K562 (cell line): ENCODE measurements at regions not wholly inside any gene's neighbourhood (a gene's known extent, or its start where the extent isn't known, plus 50 kb on each side); places are given as distances from the start of the nearest gene placed in this dataset.

Source experiments
- CUX1 ChIP-seq: fragments of 200-800 bp; sonication (Bioruptor generic); IDR thresholded peaks from 2 replicates; pipeline ENCODE4 v1.6.1; 2016; ENCODE audit warnings: missing genetic modification characterization, missing compliant biosample characterization
- EHMT2 ChIP-seq: fragments of 450-650 bp; IDR thresholded peaks from 2 replicates; pipeline ENCODE4 v1.6.1; 2018; ENCODE audit warnings: antibody characterized with exemption
- GMEB1 ChIP-seq: fragments of 250-450 bp; sonication (Bioruptor Pico); IDR thresholded peaks from 2 replicates; pipeline ENCODE4 v1.4.0; 2020; ENCODE audit warnings: mild to moderate bottlenecking
- HLTF ChIP-seq: fragments of 450-650 bp; IDR thresholded peaks from 2 replicates; pipeline ENCODE4 v1.6.1; 2016
- ILF3 ChIP-seq: fragments of 450-650 bp; IDR thresholded peaks from 2 replicates; pipeline ENCODE4 v1.6.1; 2018; ENCODE audit warnings: antibody characterized with exemption, mild to moderate bottlenecking, moderate library complexity, borderline replicate concordance
- NR2C2 ChIP-seq, 2 experiments: fragments of 200-800 bp in 1 of 2; sonication (Bioruptor generic) in 1 of 2; sonication (generic) in 1 of 2; formaldehyde crosslinking in 1 of 2; IDR thresholded peaks; 2 replicates each; pipeline versions ENCODE4 v1.6.1 to v1.8.0; 2016 to 2022; ENCODE audit warnings: mild to moderate bottlenecking in 1 of 2, missing compliant biosample characterization in 1 of 2, missing genetic modification characterization in 1 of 2, missing genetic modification reagents in 1 of 2
- NRF1 ChIP-seq, 2 experiments: fragments of 450-650 bp; IDR thresholded peaks in 1 of 2; conservative IDR thresholded peaks in 1 of 2; 2 replicates each; pipeline ENCODE4 v1.6.1; 2014; ENCODE audit warnings: mild to moderate bottlenecking in 2 of 2
- SRSF1 ChIP-seq: fragments of 200-400 bp; formaldehyde crosslinking; IDR thresholded peaks from 2 replicates; pipeline ENCODE4 v1.6.1; 2017; ENCODE audit warnings: mild to moderate bottlenecking, low read depth, low read length, moderate library complexity
- THAP12 ChIP-seq: fragments of 250-450 bp; sonication (Bioruptor Pico); IDR thresholded peaks from 2 replicates; pipeline ENCODE4 v1.9.0; 2021; ENCODE audit warnings: mild to moderate bottlenecking, inconsistent platforms
- ZBTB34 ChIP-seq: fragments of 250-450 bp; sonication (Bioruptor Pico); IDR thresholded peaks from 2 replicates; pipeline ENCODE4 v1.8.0; 2021; ENCODE audit warnings: mild to moderate bottlenecking, moderate library complexity

GRCh38 chr3:20323307-20323927 is 137.4 kb upstream of the SGO1 start (continued):
- no peak for TF ChIP-seq HLTF
- TF ChIP-seq NR2C2 (CRISPR knock-in tag; IDR thresholded peaks at IDR 0.05), result no peak
- TF ChIP-seq NR2C2 (tag; IDR thresholded peaks at IDR 0.05), result peak; percentile 74
- no peak for TF ChIP-seq SRSF1
- TF ChIP-seq ZBTB34 (CRISPR knock-in tag), result peak; percentile 87
- peak; percentile 69 for TF ChIP-seq EHMT2
- TF ChIP-seq THAP12 (CRISPR knock-in tag), result no peak
- no peak for TF ChIP-seq ILF3
- peak; percentile 93 for TF ChIP-seq CUX1
- no peak for TF ChIP-seq NRF1 (conservative IDR thresholded peaks at IDR 0.05 in 1 of 2, IDR thresholded peaks at IDR 0.05 in 1 of 2)
- TF ChIP-seq GMEB1 (CRISPR knock-in tag), result peak; percentile 76
